ENCODE measurements at regions not wholly inside any gene's neighbourhood (a gene's known extent, or its start where the extent isn't known, plus 50 kb on each side); places are given as distances from the start of the nearest gene placed in this dataset.

DNA sequence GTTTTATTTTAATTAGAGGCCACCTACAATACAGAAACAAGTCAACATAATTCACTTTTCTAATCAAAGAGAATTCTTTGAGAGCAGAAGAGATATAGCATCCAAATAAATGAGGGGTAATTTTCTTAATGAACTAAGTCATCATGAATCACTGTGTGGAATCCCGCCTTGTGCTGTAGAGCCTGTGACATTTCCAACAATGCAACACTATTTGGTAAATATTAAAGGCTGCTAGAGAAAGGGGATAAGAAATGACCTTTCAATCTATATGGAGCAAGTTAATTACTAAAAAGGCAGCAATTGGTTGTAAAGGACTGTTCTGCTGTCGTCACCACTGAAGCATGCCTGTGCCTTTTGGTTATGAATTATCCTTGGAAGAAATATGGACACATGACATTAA is 345.7 kb upstream of the MAF start:
- no CpG with 5 or more reads among the region's 2 CpGs for WGBS (ENCODE audit: insufficient coverage)

DNA sequence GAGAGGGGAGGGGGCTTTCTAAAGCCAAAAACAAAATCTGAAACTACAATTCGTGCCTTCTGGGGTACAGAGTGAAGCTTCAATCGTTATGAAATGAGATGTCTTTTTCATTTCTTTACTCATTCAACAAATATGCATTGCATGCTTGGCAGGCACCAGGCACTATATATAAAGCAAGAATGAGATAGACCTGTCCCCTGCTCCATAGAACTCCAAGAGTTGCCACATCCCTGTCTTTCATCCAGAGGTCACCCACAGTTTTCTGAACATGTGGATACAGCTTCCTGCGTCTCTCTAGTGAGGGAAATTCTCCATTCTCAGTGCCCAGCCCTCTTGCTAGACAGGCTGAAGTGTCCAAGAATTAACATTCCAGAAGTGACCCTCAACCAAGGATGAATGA is 343.2 kb upstream of the MAF start:
- ChIA-PET CTCF (no interaction called here), POLR2A (no interaction called here)
- H3K27me3 Mint-ChIP-seq = peaks cover 5% of the 10 kb centered on the region
- Histone ChIP-seq H3K79me2 (ENCODE audit: control insufficient read depth, insufficient read depth, low read length) (no peaks in the 10 kb centered on the region), H3K9ac (ENCODE audit: low read length) (no peak overlapping the region), H3K27me3 (replicated peaks in 1 of 4; ENCODE audit: control extremely low read depth in 1 of 4, control insufficient read depth in 3 of 4, insufficient read depth in 4 of 4, low read length in 3 of 4) (no peaks in the 10 kb centered on the region), H3K4me2 (replicated peaks; ENCODE audit: low read depth, low read length, poor library complexity, severe bottlenecking) (no peak overlapping the region), H3K4me1 (ENCODE audit: control insufficient read depth in 2 of 2, insufficient read depth in 2 of 2, low read length in 2 of 2) (no peaks in the 10 kb centered on the region), H3K36me3 (replicated peaks in 1 of 2; ENCODE audit: control extremely low read depth in 1 of 2, control insufficient read depth in 1 of 2, extremely low read depth in 1 of 2, insufficient read depth in 2 of 2, low read length in 1 of 2) (no peaks in the 10 kb centered on the region), H2AFZ (ENCODE audit: insufficient read depth, low read depth, low read length, poor library complexity, severe bottlenecking) (no peak overlapping the region), H3K27ac (ENCODE audit: low read length in 2 of 2) (no peak overlapping the region), H4K20me1 (ENCODE audit: control insufficient read depth, insufficient read depth, low read length, poor library complexity, severe bottlenecking) (no peaks in the 10 kb centered on the region), H3K9me3 (ENCODE audit: control extremely low read depth in 1 of 3, control insufficient read depth in 2 of 3, insufficient read depth in 1 of 3, low read length in 2 of 3) (no peaks in the 10 kb centered on the region), H3K4me3 (ENCODE audit: control extremely low read depth in 1 of 5, extremely low read depth in 1 of 5, insufficient read depth in 1 of 5, low read depth in 2 of 5, low read length in 4 of 5) (no peak overlapping the region)
- H3K4me3 Mint-ChIP-seq = no peak overlapping the region
- TF ChIP-seq EZH2 (IDR thresholded peaks at IDR 0.05; ENCODE audit: borderline replicate concordance, insufficient read depth, low read depth, low read length, poor library complexity, severe bottlenecking) = no peak
- TF ChIP-seq, protein P1, sequence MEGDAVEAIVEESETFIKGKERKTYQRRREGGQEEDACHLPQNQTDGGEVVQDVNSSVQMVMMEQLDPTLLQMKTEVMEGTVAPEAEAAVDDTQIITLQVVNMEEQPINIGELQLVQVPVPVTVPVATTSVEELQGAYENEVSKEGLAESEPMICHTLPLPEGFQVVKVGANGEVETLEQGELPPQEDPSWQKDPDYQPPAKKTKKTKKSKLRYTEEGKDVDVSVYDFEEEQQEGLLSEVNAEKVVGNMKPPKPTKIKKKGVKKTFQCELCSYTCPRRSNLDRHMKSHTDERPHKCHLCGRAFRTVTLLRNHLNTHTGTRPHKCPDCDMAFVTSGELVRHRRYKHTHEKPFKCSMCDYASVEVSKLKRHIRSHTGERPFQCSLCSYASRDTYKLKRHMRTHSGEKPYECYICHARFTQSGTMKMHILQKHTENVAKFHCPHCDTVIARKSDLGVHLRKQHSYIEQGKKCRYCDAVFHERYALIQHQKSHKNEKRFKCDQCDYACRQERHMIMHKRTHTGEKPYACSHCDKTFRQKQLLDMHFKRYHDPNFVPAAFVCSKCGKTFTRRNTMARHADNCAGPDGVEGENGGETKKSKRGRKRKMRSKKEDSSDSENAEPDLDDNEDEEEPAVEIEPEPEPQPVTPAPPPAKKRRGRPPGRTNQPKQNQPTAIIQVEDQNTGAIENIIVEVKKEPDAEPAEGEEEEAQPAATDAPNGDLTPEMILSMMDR (IDR thresholded peaks at IDR 0.05) = no peak
- H3K4me1 Mint-ChIP-seq = no peaks in the 10 kb centered on the region
- no peak for ATAC-seq (ENCODE audit: low read depth)
- WGBS (ENCODE audit: insufficient coverage) = no CpG with 5 or more reads among the region's 3 CpGs
- no peaks in the 10 kb centered on the region for H3K9me3 Mint-ChIP-seq (ENCODE audit: insufficient read depth)
- intact Hi-C loops (cut with micrococcal nuclease) = no loop called here
- DNase-seq = no peak
- no peak overlapping the region for H3K27ac Mint-ChIP-seq

More for the DNA sequence above, 345.7 kb upstream of the MAF start:
- no peaks in the 10 kb centered on the region for H3K9me3 Mint-ChIP-seq (ENCODE audit: insufficient read depth)
- H3K27me3 Mint-ChIP-seq = peaks cover 5% of the 10 kb centered on the region
- Histone ChIP-seq H3K9me3 (ENCODE audit: control extremely low read depth in 1 of 3, control insufficient read depth in 2 of 3, insufficient read depth in 1 of 3, low read length in 2 of 3) (no peaks in the 10 kb centered on the region), H3K27ac (ENCODE audit: low read length in 2 of 2) (no peak overlapping the region), H4K20me1 (ENCODE audit: control insufficient read depth, insufficient read depth, low read length, poor library complexity, severe bottlenecking) (no peaks in the 10 kb centered on the region), H3K4me1 (ENCODE audit: control insufficient read depth in 2 of 2, insufficient read depth in 2 of 2, low read length in 2 of 2) (no peaks in the 10 kb centered on the region), H3K27me3 (replicated peaks in 1 of 4; ENCODE audit: control extremely low read depth in 1 of 4, control insufficient read depth in 3 of 4, insufficient read depth in 4 of 4, low read length in 3 of 4) (no peaks in the 10 kb centered on the region), H3K79me2 (ENCODE audit: control insufficient read depth, insufficient read depth, low read length) (no peaks in the 10 kb centered on the region), H3K9ac (ENCODE audit: low read length) (no peak overlapping the region), H2AFZ (ENCODE audit: insufficient read depth, low read depth, low read length, poor library complexity, severe bottlenecking) (no peak overlapping the region), H3K4me2 (replicated peaks; ENCODE audit: low read depth, low read length, poor library complexity, severe bottlenecking) (no peak overlapping the region), H3K4me3 (ENCODE audit: control extremely low read depth in 1 of 5, extremely low read depth in 1 of 5, insufficient read depth in 1 of 5, low read depth in 2 of 5, low read length in 4 of 5) (no peak overlapping the region), H3K36me3 (replicated peaks in 1 of 2; ENCODE audit: control extremely low read depth in 1 of 2, control insufficient read depth in 1 of 2, extremely low read depth in 1 of 2, insufficient read depth in 2 of 2, low read length in 1 of 2) (no peaks in the 10 kb centered on the region)
- CTCF ChIA-PET = no interaction called here
- intact Hi-C loops (cut with micrococcal nuclease) = no loop called here
- no peak overlapping the region for H3K27ac Mint-ChIP-seq
- H3K4me3 Mint-ChIP-seq = no peak overlapping the region
- ATAC-seq (ENCODE audit: low read depth) (no peak), DNase-seq (no peak)
- no peaks in the 10 kb centered on the region for H3K4me1 Mint-ChIP-seq
- TF ChIP-seq EZH2 (IDR thresholded peaks at IDR 0.05; ENCODE audit: borderline replicate concordance, insufficient read depth, low read depth, low read length, poor library complexity, severe bottlenecking) = no peak
- POLR2A ChIA-PET = no interaction called here
